HL-60 (cell line): ENCODE measurements at regions not wholly inside any gene's neighbourhood (a gene's known extent, or its start where the extent isn't known, plus 50 kb on each side); places are given as distances from the start of the nearest gene placed in this dataset.

Source experiments
- DNase-seq, 2 experiments: peaks; one replicate each; pipeline ENCODE4 v3.0.0-alpha.2; 2010 to 2020; ENCODE audit warnings: low read depth in 1 of 2, low spot score in 1 of 2
- H3K27ac ChIP-seq: fragments of 250-450 bp; sonication (Bioruptor Pico); replicated peaks from 2 replicates; pipeline ENCODE4 v1.5.1; 2020; ENCODE audit warnings: mild to moderate bottlenecking, moderate library complexity
- H3K27me3 ChIP-seq: fragments of 250-450 bp; sonication (Bioruptor Pico); 2 replicates; pipeline ENCODE4 v1.5.1; 2021; ENCODE audit warnings: mild to moderate bottlenecking, moderate library complexity; ENCODE audit not compliant: insufficient read depth, poor library complexity, severe bottlenecking
- H3K4me3 ChIP-seq: replicated peaks from 2 replicates; pipeline ENCODE4 v1.5.1; 2011; ENCODE audit warnings: mild to moderate bottlenecking, control low read depth, low read length; ENCODE audit not compliant: insufficient read depth
- GABPA ChIP-seq: IDR thresholded peaks from 2 replicates; pipeline ENCODE4 v1.6.1; 2012; ENCODE audit warnings: low read depth
- POLR2AphosphoS5 ChIP-seq: IDR thresholded peaks from 2 replicates; pipeline ENCODE4 v1.6.1; 2012; ENCODE audit warnings: low read depth
- REST ChIP-seq: IDR thresholded peaks from 2 replicates; pipeline ENCODE4 v1.6.1; 2012; ENCODE audit warnings: low read depth; ENCODE audit not compliant: insufficient replicate concordance
- SPI1 ChIP-seq: IDR thresholded peaks from 2 replicates; pipeline ENCODE4 v1.6.1; 2012; ENCODE audit warnings: low read depth, mild to moderate bottlenecking, borderline replicate concordance
- TF ChIP-seq, protein P1 (sequence below): IDR thresholded peaks from one replicate; pipeline ENCODE4 v1.5.1; 2011; ENCODE audit warnings: low read length, control low read depth, inconsistent platforms; ENCODE audit not compliant: insufficient read depth

GRCh38 chr6:139551376-139551775, 176.9 kb upstream of the CITED2 start:
- DNase-seq = no peak
- Histone ChIP-seq H3K4me3 (no peak overlapping the region), H3K27ac (no peak overlapping the region), H3K27me3 (no peaks in the 10 kb centered on the region)
- TF ChIP-seq REST = no peak
- TF ChIP-seq, protein P1, sequence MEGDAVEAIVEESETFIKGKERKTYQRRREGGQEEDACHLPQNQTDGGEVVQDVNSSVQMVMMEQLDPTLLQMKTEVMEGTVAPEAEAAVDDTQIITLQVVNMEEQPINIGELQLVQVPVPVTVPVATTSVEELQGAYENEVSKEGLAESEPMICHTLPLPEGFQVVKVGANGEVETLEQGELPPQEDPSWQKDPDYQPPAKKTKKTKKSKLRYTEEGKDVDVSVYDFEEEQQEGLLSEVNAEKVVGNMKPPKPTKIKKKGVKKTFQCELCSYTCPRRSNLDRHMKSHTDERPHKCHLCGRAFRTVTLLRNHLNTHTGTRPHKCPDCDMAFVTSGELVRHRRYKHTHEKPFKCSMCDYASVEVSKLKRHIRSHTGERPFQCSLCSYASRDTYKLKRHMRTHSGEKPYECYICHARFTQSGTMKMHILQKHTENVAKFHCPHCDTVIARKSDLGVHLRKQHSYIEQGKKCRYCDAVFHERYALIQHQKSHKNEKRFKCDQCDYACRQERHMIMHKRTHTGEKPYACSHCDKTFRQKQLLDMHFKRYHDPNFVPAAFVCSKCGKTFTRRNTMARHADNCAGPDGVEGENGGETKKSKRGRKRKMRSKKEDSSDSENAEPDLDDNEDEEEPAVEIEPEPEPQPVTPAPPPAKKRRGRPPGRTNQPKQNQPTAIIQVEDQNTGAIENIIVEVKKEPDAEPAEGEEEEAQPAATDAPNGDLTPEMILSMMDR = no peak

GRCh38 chr6:139550361-139550760, 175.9 kb upstream of the CITED2 start:
- DNase-seq = no peak
- Histone ChIP-seq H3K27ac (no peak overlapping the region), H3K4me3 (no peak overlapping the region), H3K27me3 (no peaks in the 10 kb centered on the region)
- TF ChIP-seq, protein P1 = no peak
- TF ChIP-seq POLR2AphosphoS5 = no peak
- TF ChIP-seq SPI1 = no peak
- no peak for TF ChIP-seq GABPA
- TF ChIP-seq REST = no peak

- H3K27me3 ChIP-seq = no peaks in the 10 kb centered on the region
- TF ChIP-seq SPI1 = no peak
- no peak for TF ChIP-seq REST
- TF ChIP-seq, protein P1 = no peak
- TF ChIP-seq POLR2AphosphoS5 = no peak
- TF ChIP-seq GABPA = no peak
Observed at GRCh38 chr6:139549561-139550070, 175.2 kb upstream of the CITED2 start.

More at GRCh38 chr6:139549561-139550070, 175.2 kb upstream of the CITED2 start:
- H3K27ac ChIP-seq = no peak overlapping the region
- H3K4me3 ChIP-seq = no peak overlapping the region
- DNase-seq = no peak
